ENCODE measurements at regions not wholly inside any gene's neighbourhood (a gene's known extent, or its start where the extent isn't known, plus 50 kb on each side); places are given as distances from the start of the nearest gene placed in this dataset.

DNA sequence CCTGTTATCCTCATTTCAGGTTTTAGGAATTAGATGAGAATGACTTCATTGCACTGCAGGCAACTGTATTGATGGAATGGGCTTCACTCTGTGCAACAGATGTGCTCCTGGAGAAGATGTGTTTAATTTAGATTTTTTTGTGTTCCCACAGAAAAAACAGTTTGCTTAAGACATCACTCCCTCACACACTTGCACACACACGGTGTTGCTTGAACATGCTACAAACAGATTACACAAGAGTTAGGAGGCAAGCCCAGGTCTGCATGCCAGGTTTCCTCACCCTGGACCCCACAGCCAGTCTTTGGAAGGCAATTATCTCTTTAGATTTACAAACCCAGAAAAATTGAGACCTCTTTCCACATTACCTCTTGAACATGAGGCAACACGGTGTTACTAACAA lies 93.7 kb upstream of the KLHL29 start:
- DNase-seq (ENCODE audit: low read depth), result no peak

GRCh38 chr2:23292024-23292423 lies 93.0 kb upstream of the KLHL29 start:
- DNase-seq (ENCODE audit: low read depth), result no peak

GRCh38 chr2:23293063-23293462 lies 91.9 kb upstream of the KLHL29 start:
- no peak for DNase-seq (ENCODE audit: low read depth)

DNA sequence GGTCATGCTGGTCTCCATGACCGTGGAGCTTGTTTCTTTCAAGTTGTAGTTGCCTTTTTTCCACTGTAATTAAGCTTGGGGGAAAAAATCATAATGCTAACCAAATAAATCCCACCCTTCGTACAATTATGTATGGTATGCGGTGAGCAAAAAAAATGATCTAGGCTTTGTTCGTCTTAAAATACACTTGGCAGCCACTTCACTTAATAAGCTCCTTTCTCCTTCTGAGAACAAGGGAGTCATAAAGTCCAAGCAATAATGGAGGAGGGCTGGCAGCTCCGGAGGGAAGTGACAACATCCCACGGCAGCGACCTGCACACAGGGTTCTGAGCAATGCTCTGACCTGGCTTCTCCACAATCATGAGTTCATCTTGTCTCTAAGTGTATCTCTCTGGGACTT lies 91.2 kb upstream of the KLHL29 start:
- DNase-seq (ENCODE audit: low read depth), result no peak

- no peak for DNase-seq (ENCODE audit: low read depth)
These were observed 90.7 kb upstream of the KLHL29 start for GRCh38 chr2:23294238-23294637.

DNA sequence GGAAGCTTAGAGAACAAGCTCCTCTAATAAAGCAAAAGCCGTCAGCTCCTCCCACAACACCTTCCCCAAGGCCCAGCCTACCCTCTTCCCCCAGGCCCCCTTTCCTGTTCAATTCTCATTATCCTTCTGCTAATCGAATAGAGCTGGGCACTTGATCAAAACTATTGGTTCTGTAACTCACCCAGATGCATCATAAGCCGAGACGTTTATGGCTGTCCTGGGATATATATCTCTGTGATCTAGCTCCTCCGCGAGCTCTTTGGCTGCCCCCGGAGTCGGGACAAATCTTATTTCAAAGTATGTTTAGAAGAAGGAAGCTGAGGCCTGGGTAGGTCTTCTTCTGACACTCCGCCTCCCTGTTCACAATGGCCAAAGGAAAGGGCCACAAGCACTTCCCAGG lies 88.3 kb upstream of the KLHL29 start:
- DNase-seq (ENCODE audit: low read depth), result no peak

DNA sequence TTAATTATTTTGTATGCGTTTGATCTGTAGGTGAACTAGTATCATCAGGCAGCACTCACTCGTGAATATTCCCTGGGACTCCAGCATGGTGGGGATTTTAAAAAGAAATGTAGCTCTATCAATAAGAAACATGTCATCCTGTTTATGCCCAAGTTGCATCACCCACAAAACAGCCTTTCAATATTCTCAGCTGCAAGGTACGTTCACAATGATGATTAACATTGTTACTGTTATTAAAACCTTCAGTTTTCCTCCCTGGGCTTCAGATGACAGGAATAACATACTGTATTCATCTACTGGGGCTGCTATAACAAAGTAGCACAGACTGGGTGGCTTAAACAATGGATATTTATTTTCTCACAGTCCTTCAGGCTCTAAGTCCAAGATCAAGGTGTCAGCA lies 87.9 kb upstream of the KLHL29 start:
- no peak for DNase-seq (ENCODE audit: low read depth)

- no peak for DNase-seq (ENCODE audit: low read depth)
These were observed 86.4 kb upstream of the KLHL29 start for GRCh38 chr2:23298551-23298950.

- DNase-seq (ENCODE audit: low read depth), result no peak
These were observed 85.3 kb upstream of the KLHL29 start for GRCh38 chr2:23299476-23300195.

DNA sequence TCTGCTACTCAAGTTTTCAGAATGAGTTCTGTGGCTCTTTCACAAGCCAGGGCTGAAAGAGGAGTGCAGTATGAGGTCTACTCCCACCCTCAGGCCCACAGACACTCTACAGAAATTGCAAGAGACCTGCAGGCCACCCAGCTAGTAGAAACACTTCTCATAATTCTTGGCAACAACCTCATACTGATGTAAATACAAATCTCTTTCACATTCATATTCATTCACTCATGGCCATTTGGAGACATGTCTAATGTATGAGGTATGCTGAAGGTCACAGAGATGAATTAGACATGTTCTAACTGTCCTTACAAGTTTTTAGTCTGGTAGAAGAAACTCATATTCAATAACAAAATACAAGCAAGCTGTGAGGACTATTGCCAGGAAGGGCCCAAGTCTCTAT lies 83.8 kb upstream of the KLHL29 start:
- DNase-seq (ENCODE audit: low read depth), result no peak

DNA sequence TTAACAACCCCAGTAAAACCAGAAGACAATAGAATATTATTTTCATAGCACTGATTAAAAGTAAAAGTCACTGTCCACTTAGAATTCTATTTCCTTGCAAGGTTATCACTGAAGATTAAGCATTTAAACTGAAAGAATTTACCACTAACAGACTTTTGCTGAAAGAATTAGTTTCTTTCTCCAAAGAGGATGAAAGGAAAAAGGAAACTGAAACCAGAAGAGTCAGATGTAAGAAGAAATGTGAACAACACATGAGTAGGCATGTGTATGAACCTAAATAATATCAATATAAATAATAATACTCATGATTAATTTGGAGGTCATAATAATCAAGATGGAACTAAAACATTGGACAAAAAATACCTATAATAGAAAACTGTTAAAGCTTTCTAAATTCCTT lies 82.4 kb upstream of the KLHL29 start:
- no peak for DNase-seq (ENCODE audit: low read depth)

DNA sequence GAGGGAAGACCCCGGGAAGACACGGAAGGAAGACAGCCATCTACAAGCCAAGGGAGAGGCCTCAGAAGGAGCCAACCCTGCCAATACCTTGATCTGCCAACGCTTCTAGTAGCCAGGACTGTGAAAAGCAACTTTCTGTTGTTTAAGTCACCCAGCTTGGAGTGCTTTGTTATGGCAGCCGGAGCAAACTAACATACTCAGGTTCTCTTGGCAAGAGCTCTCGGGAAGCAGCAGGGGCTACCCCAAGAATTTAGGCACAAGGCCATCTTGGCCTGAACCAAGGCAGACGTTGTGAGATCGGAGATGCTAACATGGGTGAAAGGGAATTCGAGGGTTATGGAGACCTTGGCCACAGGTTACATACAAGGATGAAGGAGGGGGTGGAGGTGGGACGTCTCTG lies 78.6 kb upstream of the KLHL29 start:
- no peak for DNase-seq (ENCODE audit: low read depth)

DNA sequence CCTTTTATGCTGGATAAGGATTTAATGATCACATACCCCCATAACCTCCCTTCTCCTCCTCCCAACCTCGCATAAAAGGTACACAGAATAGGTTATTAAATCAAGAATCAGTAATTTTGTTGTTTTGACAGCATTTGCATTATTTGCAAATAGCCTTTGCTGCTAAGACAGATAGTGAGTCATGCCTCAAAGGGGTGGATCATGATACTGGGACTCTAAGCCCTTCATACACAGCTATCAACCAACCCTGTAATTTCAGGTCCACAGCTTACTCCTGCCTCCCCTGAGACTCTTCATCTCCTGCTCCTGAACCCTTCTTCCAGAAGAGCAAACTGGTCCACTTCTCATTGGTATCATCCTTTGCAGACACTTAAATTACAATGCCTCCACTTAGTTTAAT lies 73.8 kb upstream of the KLHL29 start:
- DNase-seq (ENCODE audit: low read depth), result no peak

DNA sequence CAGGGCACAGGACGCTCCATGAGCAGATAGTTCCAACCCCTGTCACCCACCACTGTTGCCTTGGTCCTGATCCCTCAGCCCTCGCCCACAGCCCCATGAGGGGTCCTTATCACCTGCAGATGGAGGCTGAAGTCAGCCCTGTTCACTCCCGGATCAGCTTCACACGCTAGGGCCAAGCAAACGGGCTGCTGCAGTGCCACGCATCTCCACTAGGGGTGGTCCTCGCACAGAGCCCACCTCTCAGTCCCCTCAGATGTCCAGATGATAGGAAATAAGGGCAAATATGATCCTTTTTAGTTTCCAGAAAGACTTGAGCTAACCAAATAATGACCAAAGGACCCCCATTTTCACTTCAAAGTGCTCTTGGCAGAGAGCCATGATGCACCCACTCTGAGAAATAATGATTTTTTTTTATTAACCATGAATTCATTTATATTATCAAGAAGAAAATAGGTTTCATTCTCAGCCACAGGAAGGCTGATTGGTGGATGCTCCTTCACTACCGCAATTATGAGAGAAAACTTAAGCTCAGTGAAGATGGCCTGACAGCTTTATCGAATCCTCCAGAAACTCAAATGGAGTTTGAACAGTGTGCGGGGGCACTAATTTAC lies 71.9 kb upstream of the KLHL29 start:
- DNase-seq (ENCODE audit: low read depth), result peak; percentile 1

- no peak for DNase-seq (ENCODE audit: low read depth)
These were observed 70.3 kb upstream of the KLHL29 start for GRCh38 chr2:23314687-23315086.

DNA sequence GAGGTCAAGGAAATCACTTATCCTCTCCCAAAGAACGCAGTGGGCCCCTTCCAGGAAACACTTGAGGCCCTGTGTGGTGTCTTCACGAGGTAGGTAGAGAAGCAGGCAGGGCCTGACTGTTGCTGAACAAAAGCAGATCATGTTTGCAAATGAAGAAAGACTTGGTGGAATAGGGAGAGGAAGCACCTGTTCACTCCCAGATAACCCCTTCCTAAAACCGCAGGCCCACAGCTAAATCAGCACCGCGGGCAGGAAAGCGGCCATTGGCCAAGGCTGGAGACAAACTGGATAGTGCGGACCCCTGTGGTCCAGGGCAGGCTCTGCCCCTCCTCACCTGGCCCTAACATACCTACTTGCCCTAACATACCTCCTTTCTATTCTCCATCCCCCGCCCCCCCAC lies 64.9 kb upstream of the KLHL29 start:
- no peak for DNase-seq (ENCODE audit: low read depth)

GRCh38 chr2:23321751-23322150 lies 63.2 kb upstream of the KLHL29 start:
- DNase-seq (ENCODE audit: low read depth), result no peak

DNA sequence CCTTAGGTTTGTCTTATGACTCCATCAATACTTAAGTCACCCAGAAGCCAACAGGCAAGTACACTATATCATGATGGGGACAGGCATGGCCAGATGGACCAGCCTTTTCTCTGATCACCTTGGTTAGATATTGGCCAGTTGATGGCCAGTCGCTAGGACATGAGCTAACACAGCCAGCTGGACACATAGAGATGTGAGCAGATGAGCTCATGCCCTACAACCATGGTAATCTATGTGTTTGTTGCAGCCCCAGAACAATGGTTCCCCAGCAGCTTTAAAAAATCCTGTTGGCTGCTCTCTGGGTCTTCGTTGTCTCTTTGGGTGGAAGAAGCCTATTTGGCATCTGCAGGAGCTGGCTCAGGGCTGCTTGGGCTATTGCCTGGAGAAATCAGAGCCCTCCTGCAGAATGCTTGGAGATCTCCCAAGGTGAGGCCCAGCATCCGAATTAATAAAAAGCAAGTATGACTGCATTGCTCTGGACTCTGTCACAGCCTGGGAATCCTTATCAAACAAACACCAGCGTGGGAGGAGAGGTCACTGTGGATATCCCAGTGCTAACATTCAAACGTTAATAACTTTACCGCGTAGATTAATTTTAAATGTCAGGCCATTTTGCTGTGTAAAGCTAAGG lies 62.3 kb upstream of the KLHL29 start:
- DNase-seq (ENCODE audit: low read depth), result no peak

- DNase-seq (ENCODE audit: low read depth), result no peak
These were observed 61.6 kb upstream of the KLHL29 start for GRCh38 chr2:23323198-23323916.

DNA sequence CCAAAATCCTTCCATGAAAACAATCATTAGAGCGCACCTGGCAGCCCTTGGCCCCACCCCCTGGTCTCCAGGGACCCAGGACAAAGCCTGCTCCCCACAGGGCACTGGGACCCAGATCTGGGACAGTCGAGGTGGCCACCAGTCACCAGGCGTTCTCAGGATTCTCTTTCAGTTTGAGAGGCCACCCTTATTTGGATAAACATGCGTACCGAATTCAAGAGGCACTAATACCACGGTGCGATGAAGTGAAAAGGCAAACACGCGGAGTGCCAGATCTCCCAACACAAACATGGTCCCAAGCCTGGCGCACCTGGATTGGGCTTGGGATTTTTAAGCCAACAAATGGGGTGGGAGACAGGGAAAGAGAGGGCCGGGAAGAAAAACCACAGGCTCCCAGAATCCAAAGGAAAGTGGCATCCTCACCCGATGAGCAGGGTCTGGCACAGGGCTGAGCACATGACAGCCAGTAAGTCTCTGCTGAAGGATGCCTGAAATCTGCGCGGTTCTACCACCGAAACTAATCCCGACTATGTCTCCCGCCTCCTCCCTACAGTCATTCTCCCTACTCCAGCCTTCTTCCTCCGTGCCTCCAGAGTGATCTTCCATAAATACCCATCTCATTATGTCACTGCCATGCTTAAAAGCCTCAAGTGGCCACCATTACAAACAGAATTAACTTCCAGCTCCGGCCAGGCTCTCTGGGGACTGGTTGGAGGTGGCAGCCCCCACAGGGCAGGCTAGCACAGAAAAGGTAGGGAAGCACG lies 60.9 kb upstream of the KLHL29 start:
- no peak for DNase-seq (ENCODE audit: low read depth)

- DNase-seq (ENCODE audit: low read depth), result no peak
These were observed 58.6 kb upstream of the KLHL29 start for GRCh38 chr2:23326330-23326729.

- DNase-seq (ENCODE audit: low read depth), result no peak
These were observed 57.6 kb upstream of the KLHL29 start for GRCh38 chr2:23327416-23327815.

Data from activated T-cell treated with anti-CD3 and anti-CD28 coated beads for 24 hours (primary cell).